Posterior vena cava (tissue), 2 donors: ENCODE measurements at regions not wholly inside any gene's neighbourhood (a gene's known extent, or its start where the extent isn't known, plus 50 kb on each side); places are given as distances from the start of the nearest gene placed in this dataset.

Source experiments
- DNase-seq: peaks from one replicate; pipeline ENCODE4 v3.0.0-alpha.2; 2020; ENCODE audit warnings: low spot score
- intact Hi-C, 2 donors: fragments of 100-400 bp; cut with DNase I; formaldehyde crosslinking; loops; one replicate each; pipeline versions ENCODE4 v1.14.1 to v1.14.2; 2022 to 2023
- donor health status: DM: yes; HTN: yes; CAD: no.
- donor health status: DM: yes; HTN: yes; CAD: no.

- intact Hi-C loops = no loop called here
- DNase-seq = no peak
Measured at GRCh38 chr14:58805057-58805456, 167.3 kb downstream of the DACT1 start.

- DNase-seq = no peak
- intact Hi-C loops = no loop called here
Measured at GRCh38 chr14:58805605-58806409, 168.0 kb downstream of the DACT1 start.

GRCh38 chr14:58807191-58807590 is 169.4 kb downstream of the DACT1 start:
- intact Hi-C loops = no loop called here
- no peak for DNase-seq

GRCh38 chr14:58808828-58809227 is 171.1 kb downstream of the DACT1 start:
- intact Hi-C loops = no loop called here
- no peak for DNase-seq

- intact Hi-C loops = no loop called here
Measured at GRCh38 chr14:58809520-58809919, 171.8 kb downstream of the DACT1 start.

GRCh38 chr14:58812050-58812910 is 174.5 kb downstream of the DACT1 start:
- intact Hi-C loops = no loop called here
- no peak for DNase-seq

More at GRCh38 chr14:58809520-58809919, 171.8 kb downstream of the DACT1 start:
- DNase-seq = no peak

GRCh38 chr14:58813745-58814144 is 176.0 kb downstream of the DACT1 start:
- intact Hi-C loops = no loop called here

GRCh38 chr14:58814466-58814865 is 176.7 kb downstream of the DACT1 start:
- intact Hi-C loops = no loop called here
- DNase-seq = no peak

More at GRCh38 chr14:58813745-58814144, 176.0 kb downstream of the DACT1 start:
- no peak for DNase-seq

GRCh38 chr14:58815161-58815701 is 177.5 kb downstream of the DACT1 start:
- no peak for DNase-seq
- intact Hi-C loops = no loop called here

GRCh38 chr14:58815794-58816193 is 178.0 kb downstream of the DACT1 start:
- no peak for DNase-seq
- intact Hi-C loops = no loop called here

GRCh38 chr14:58816416-58817115 is 178.8 kb downstream of the DACT1 start:
- DNase-seq = no peak
- intact Hi-C loops = no loop called here

GRCh38 chr14:58817846-58818245 is 180.1 kb downstream of the DACT1 start:
- DNase-seq = no peak
- intact Hi-C loops = no loop called here

- DNase-seq = no peak
- intact Hi-C loops = no loop called here
Measured at GRCh38 chr14:58820032-58820431, 182.3 kb downstream of the DACT1 start.

- no peak for DNase-seq
- intact Hi-C loops = no loop called here
Measured at GRCh38 chr14:58821421-58821820, 183.7 kb downstream of the DACT1 start.

GRCh38 chr14:58822856-58823255 is 185.1 kb downstream of the DACT1 start:
- intact Hi-C loops = no loop called here
- no peak for DNase-seq

GRCh38 chr14:58823312-58823711 is 185.6 kb downstream of the DACT1 start:
- intact Hi-C loops = no loop called here
- no peak for DNase-seq

- intact Hi-C loops = no loop called here
- no peak for DNase-seq
Measured at GRCh38 chr14:58824106-58824505, 186.3 kb downstream of the DACT1 start.

- DNase-seq = no peak
- intact Hi-C loops = no loop called here
Measured at GRCh38 chr14:58824796-58825195, 187.0 kb downstream of the DACT1 start.

- DNase-seq = no peak
- intact Hi-C loops = no loop called here
Measured at GRCh38 chr14:58825606-58826005, 187.8 kb downstream of the DACT1 start.
